H1 (cell line): ENCODE measurements at regions not wholly inside any gene's neighbourhood (a gene's known extent, or its start where the extent isn't known, plus 50 kb on each side); places are given as distances from the start of the nearest gene placed in this dataset.

ENCODE experiments used
- CTCF ChIA-PET: fragments of 300-600 bp; sonication (Branson Sonifier 250); formaldehyde crosslinking; loops from one replicate; lab custom pipeline; 2021; ENCODE audit not compliant: partially characterized antibody; lab: Charles Lee
- POLR2A ChIA-PET: fragments of 300-600 bp; sonication (Branson Sonifier 250); formaldehyde crosslinking; loops from one replicate; lab custom pipeline; 2021; ENCODE audit warnings: inconsistent platforms; ENCODE audit not compliant: partially characterized antibody; lab: Charles Lee
- DNase-seq, 2 experiments: peaks; one replicate each; pipeline versions ENCODE4 v3.0.0 to v3.0.0-alpha.2; 2010 to 2022; ENCODE audit warnings: low spot score in 2 of 2, low read depth in 1 of 2, mixed read lengths in 1 of 2
- FAIRE-seq: peaks from 2 replicates; lab custom pipeline; 2011; peaks lifted over from hg19 to GRCh38; lab: Jason Lieb, UNC
- H2AFZ ChIP-seq: 2 replicates; pipeline ENCODE4 v1.8.1; 2012; ENCODE audit warnings: low read length, inconsistent platforms
- H2AK5ac ChIP-seq: 2 replicates; pipeline ENCODE4 v1.6.1; 2013; ENCODE audit warnings: low read depth, low read length
- H2BK120ac ChIP-seq: replicated peaks from 2 replicates; pipeline ENCODE3; 2013; ENCODE audit warnings: low read depth, low read length, inconsistent platforms
- H2BK12ac ChIP-seq: 2 replicates; pipeline ENCODE4 v1.6.1; 2013; ENCODE audit warnings: low read depth, low read length
- H2BK15ac ChIP-seq: 2 replicates; pipeline ENCODE4 v1.6.1; 2013; ENCODE audit warnings: low read length
- H2BK20ac ChIP-seq: 2 replicates; pipeline ENCODE4 v1.6.1; 2013; ENCODE audit warnings: low read length
- H2BK5ac ChIP-seq: 2 replicates; pipeline ENCODE4 v1.6.1; 2013; ENCODE audit warnings: low read depth, low read length
- H3K14ac ChIP-seq: 2 replicates; pipeline ENCODE4 v1.6.1; 2013; ENCODE audit warnings: inconsistent platforms; ENCODE audit not compliant: insufficient read length
- H3K18ac ChIP-seq: 2 replicates; pipeline ENCODE4 v1.6.1; 2013; ENCODE audit warnings: low read length; ENCODE audit errors: extremely low read depth
- H3K23ac ChIP-seq: 2 replicates; pipeline ENCODE4 v1.6.1; 2013; ENCODE audit warnings: inconsistent platforms; ENCODE audit not compliant: insufficient read length
- H3K23me2 ChIP-seq: 2 replicates; pipeline ENCODE4 v1.6.1; 2013; ENCODE audit warnings: low read depth, low read length
- H3K27ac ChIP-seq: 2 replicates; pipeline ENCODE4 v1.6.1; 2011; ENCODE audit warnings: low read depth, low read length, inconsistent platforms
- H3K27me3 ChIP-seq, 4 experiments: replicated peaks in 1 of 4; 1 replicate in 1 of 4; 2 replicates in 3 of 4; pipeline versions ENCODE4 v1.6.1 to v1.8.1; 2011 to 2013; ENCODE audit warnings: low read length in 3 of 4, mild to moderate bottlenecking in 3 of 4, inconsistent platforms in 2 of 4, mixed read lengths in 2 of 4, moderate library complexity in 1 of 4; ENCODE audit not compliant: control insufficient read depth in 3 of 4, insufficient read depth in 3 of 4; ENCODE audit errors: extremely low read depth in 1 of 4
- H3K36me3 ChIP-seq, 4 experiments: 2 replicates each; pipeline versions ENCODE4 v1.6.1 to v1.8.1; 2011 to 2013; ENCODE audit warnings: mild to moderate bottlenecking in 4 of 4, low read length in 3 of 4, moderate library complexity in 2 of 4, control low read depth in 1 of 4, inconsistent platforms in 1 of 4; ENCODE audit not compliant: insufficient read depth in 4 of 4, control insufficient read depth in 2 of 4
- H3K4ac ChIP-seq: replicated peaks from 2 replicates; pipeline ENCODE3; 2013; ENCODE audit warnings: low read length, low read depth, mixed read lengths, inconsistent platforms; ENCODE audit not compliant: insufficient read length
- H3K4me1 ChIP-seq, 4 experiments: replicated peaks in 1 of 4; 1 replicate in 1 of 4; 2 replicates in 3 of 4; pipeline versions ENCODE4 v1.6.1 to v1.8.1; 2011 to 2013; ENCODE audit warnings: low read length in 3 of 4, inconsistent platforms in 2 of 4, mixed read lengths in 1 of 4; ENCODE audit not compliant: insufficient read depth in 4 of 4, control insufficient read depth in 3 of 4
- H3K4me2 ChIP-seq, 2 experiments: 2 replicates each; pipeline versions ENCODE4 v1.6.1 to v1.8.1; 2011 to 2013; ENCODE audit warnings: low read depth in 2 of 2, low read length in 2 of 2, control low read depth in 1 of 2, inconsistent platforms in 1 of 2, mild to moderate bottlenecking in 1 of 2; ENCODE audit not compliant: insufficient read depth in 1 of 2
- H3K4me3 ChIP-seq, 4 experiments: fragments of 200-600, 300-600 bp in 1 of 4; sonication (generic), shearing (Covaris generic), sonication (Bioruptor Twin) in 1 of 4; 2 replicates each; pipeline versions ENCODE4 v1.5.1 to v1.8.1; 2011 to 2016; ENCODE audit warnings: low read length in 4 of 4, low read depth in 3 of 4, control low read depth in 2 of 4, inconsistent platforms in 2 of 4, mild to moderate bottlenecking in 2 of 4, mixed read lengths in 1 of 4, moderate library complexity in 1 of 4; ENCODE audit not compliant: insufficient read depth in 2 of 4; ENCODE audit errors: extremely low read depth in 1 of 4
- H3K56ac ChIP-seq: replicated peaks from 2 replicates; pipeline ENCODE3; 2013; ENCODE audit warnings: low read depth, mild to moderate bottlenecking, mixed read lengths, low read length, inconsistent platforms; ENCODE audit not compliant: insufficient read length
- H3K79me1 ChIP-seq: 2 replicates; pipeline ENCODE4 v1.6.1; 2013; ENCODE audit warnings: low read depth, low read length, control low read depth
- H3K79me2 ChIP-seq, 2 experiments: 2 replicates each; pipeline versions ENCODE4 v1.6.1 to v1.8.1; 2012 to 2013; ENCODE audit warnings: low read length in 2 of 2, mild to moderate bottlenecking in 2 of 2, inconsistent platforms in 1 of 2; ENCODE audit not compliant: insufficient read depth in 2 of 2, control insufficient read depth in 1 of 2
- H3K9ac ChIP-seq, 4 experiments: replicated peaks in 1 of 4; 1 replicate in 1 of 4; 2 replicates in 3 of 4; pipeline versions ENCODE4 v1.6.1 to v1.8.1; 2011 to 2013; ENCODE audit warnings: low read depth in 3 of 4, low read length in 3 of 4, control low read depth in 2 of 4, mild to moderate bottlenecking in 2 of 4, moderate library complexity in 2 of 4, inconsistent platforms in 1 of 4; ENCODE audit errors: extremely low read depth in 1 of 4
- H3K9me3 ChIP-seq, 2 experiments: 2 replicates each; pipeline versions ENCODE4 v1.6.1 to v1.8.1; 2012 to 2013; ENCODE audit warnings: mild to moderate bottlenecking in 2 of 2, moderate library complexity in 2 of 2, control low read depth in 1 of 2, inconsistent platforms in 1 of 2, low read depth in 1 of 2, low read length in 1 of 2, mixed read lengths in 1 of 2; ENCODE audit not compliant: insufficient read depth in 2 of 2
- H4K20me1 ChIP-seq, 2 experiments: replicated peaks in 1 of 2; 2 replicates each; pipeline versions ENCODE3 to v1.8.1; 2011 to 2013; ENCODE audit warnings: inconsistent platforms in 2 of 2, low read length in 2 of 2, mild to moderate bottlenecking in 1 of 2; ENCODE audit not compliant: insufficient read depth in 2 of 2, control insufficient read depth in 1 of 2
- H4K5ac ChIP-seq: 2 replicates; pipeline ENCODE4 v1.6.1; 2013; ENCODE audit warnings: low read length, low read depth, mixed read lengths, inconsistent platforms; ENCODE audit not compliant: insufficient read length
- H4K8ac ChIP-seq: 2 replicates; pipeline ENCODE4 v1.8.0; 2013; ENCODE audit warnings: mild to moderate bottlenecking, moderate library complexity, low read length, inconsistent platforms; ENCODE audit not compliant: insufficient read depth; ENCODE audit errors: extremely low read depth
- H4K91ac ChIP-seq: replicated peaks from 2 replicates; pipeline ENCODE3; 2013; ENCODE audit warnings: low read length, mixed read lengths, inconsistent platforms; ENCODE audit not compliant: insufficient read length
- ASH2L ChIP-seq: fragments of 200-600, 300-600 bp; sonication (generic); IDR thresholded peaks from one replicate; pipeline ENCODE4 v1.7.1; 2017; ENCODE audit warnings: low read length
- BCL11A ChIP-seq, 2 experiments: IDR thresholded peaks; one replicate each; pipeline ENCODE4 v1.6.1; 2011; ENCODE audit warnings: low read depth in 2 of 2, low read length in 2 of 2, mild to moderate bottlenecking in 2 of 2
- CBX8 ChIP-seq: fragments of 300-800, 300-1000 bp; sonication (generic); IDR thresholded peaks from 2 replicates; pipeline ENCODE4 v1.7.1; 2016; ENCODE audit warnings: low read depth, low read length, borderline replicate concordance
- CTBP2 ChIP-seq: IDR thresholded peaks from 2 replicates; pipeline ENCODE4 v1.7.0; 2011; ENCODE audit warnings: borderline replicate concordance, mild to moderate bottlenecking, moderate library complexity, mixed read lengths, low read length; ENCODE audit not compliant: insufficient read depth, insufficient read length
- FOSL1 ChIP-seq: IDR thresholded peaks from 2 replicates; pipeline ENCODE4 v1.6.1; 2011; ENCODE audit warnings: mild to moderate bottlenecking, low read depth, low read length, moderate library complexity; ENCODE audit not compliant: insufficient read depth
- GTF2F1 ChIP-seq: IDR thresholded peaks from 2 replicates; pipeline ENCODE4 v1.6.1; 2012; ENCODE audit warnings: low read depth, low read length, improper control_type of control experiment, borderline replicate concordance
- JUND ChIP-seq: IDR thresholded peaks from 2 replicates; pipeline ENCODE4 v1.6.1; 2011; ENCODE audit warnings: mild to moderate bottlenecking, improper control_type of control experiment, low read length
- KDM1A ChIP-seq: fragments of 200-600, 300-600 bp; sonication (generic); IDR thresholded peaks from 2 replicates; pipeline ENCODE4 v1.7.1; 2016; ENCODE audit warnings: mild to moderate bottlenecking, low read length, borderline replicate concordance
- POLR2A ChIP-seq, 2 experiments: IDR thresholded peaks; 1 replicate in 1 of 2; 2 replicates in 1 of 2; pipeline ENCODE4 v1.6.1; 2011; ENCODE audit warnings: low read depth in 2 of 2, low read length in 2 of 2, mild to moderate bottlenecking in 2 of 2; ENCODE audit errors: control extremely low read depth in 1 of 2
- POLR2AphosphoS5 ChIP-seq: IDR thresholded peaks from 2 replicates; pipeline ENCODE4 v1.6.1; 2011; ENCODE audit warnings: low read depth, low read length
- SAP30 ChIP-seq: fragments of 300-600 bp; sonication (generic); IDR thresholded peaks from 2 replicates; pipeline ENCODE4 v1.7.1; 2012; ENCODE audit warnings: low read length, moderate library complexity, mild to moderate bottlenecking, inconsistent platforms; ENCODE audit not compliant: insufficient read depth, insufficient replicate concordance
- SUZ12 ChIP-seq: fragments of 200-600 bp; sonication (generic); IDR thresholded peaks from 2 replicates; pipeline ENCODE4 v1.6.1; 2012; ENCODE audit warnings: mild to moderate bottlenecking, inconsistent platforms, low read length, moderate library complexity, mixed read lengths
- ZNF274 ChIP-seq: IDR thresholded peaks from 2 replicates; pipeline ENCODE4 v1.7.0; 2012; ENCODE audit warnings: low read length, borderline replicate concordance; ENCODE audit errors: extremely low read depth
- WGBS, 2 experiments: shearing (Covaris generic) in 1 of 2; methylation state at CpG; one replicate each; pipeline versions ENCODE4 v1.1.6 to v1.1.7; 2013 to 2015; ENCODE audit warnings: low lambda C conversion rate in 2 of 2, mixed read lengths in 2 of 2, inconsistent platforms in 1 of 2, low coverage in 1 of 2, missing lambda C conversion rate in 1 of 2; ENCODE audit not compliant: insufficient replicate concordance in 2 of 2, insufficient coverage in 1 of 2, insufficient read length in 1 of 2; ENCODE audit errors: extremely low coverage in 1 of 2, missing lambda C conversion rate in 1 of 2; 5-methylcytosine and 5-hydroxymethylcytosine counted together

- H2BK120ac ChIP-seq = no peak overlapping the region
- H3K27ac ChIP-seq = no peak overlapping the region
These were observed 185.4 kb upstream of the SMARCA2 start for GRCh38 chr9:1829719-1830118.

More at GRCh38 chr9:1829719-1830118, 185.4 kb upstream of the SMARCA2 start:
- Histone ChIP-seq H3K23ac (no peak overlapping the region), H3K9me3 (no peaks in the 10 kb centered on the region), H4K20me1 (no peaks in the 10 kb centered on the region), H3K27me3 (no peaks in the 10 kb centered on the region), H3K4me1 (no peaks in the 10 kb centered on the region), H3K4me2 (no peak overlapping the region), H2AFZ (no peak overlapping the region), H2BK15ac (no peak overlapping the region), H4K91ac (no peak overlapping the region), H3K4ac (no peak overlapping the region), H2AK5ac (no peak overlapping the region), H3K79me2 (no peaks in the 10 kb centered on the region), H3K36me3 (no peaks in the 10 kb centered on the region), H3K79me1 (no peaks in the 10 kb centered on the region), H4K8ac (no peak overlapping the region), H3K14ac (no peak overlapping the region), H3K56ac (no peak overlapping the region), H3K18ac (no peak overlapping the region), H2BK12ac (no peak overlapping the region), H2BK20ac (no peak overlapping the region), H2BK5ac (no peak overlapping the region), H4K5ac (no peak overlapping the region), H3K4me3 (no peak overlapping the region), H3K9ac (no peak overlapping the region), H3K23me2 (no peaks in the 10 kb centered on the region)
- FAIRE-seq = no peak
- CTCF ChIA-PET = interaction anchor here (1.3 to 7.1 kb wide), 3 partner anchors 9 to 102 kb away, joined by 3 to 61 read pairs (median 10); no protein-coding TSS in a partner anchor
- DNase-seq = no peak
- 89% methylated on average over 3 of the region's 3 CpGs; no CpG with 5 or more reads in 1 of the 2 experiments for WGBS, 2 experiments
- POLR2A ChIA-PET = no interaction called here
- TF ChIP-seq GTF2F1 (no peak), FOSL1 (no peak), SUZ12 (no peak), POLR2A (IDR thresholded peaks at IDR 0.05; ENCODE audit: control extremely low read depth in 1 of 2, low read depth in 2 of 2, low read length in 2 of 2) (no peak), CTBP2 (no peak), ZNF274 (no peak), CBX8 (no peak), SAP30 (no peak), ASH2L (no peak), JUND (no peak), KDM1A (no peak), BCL11A (IDR thresholded peaks at IDR 0.05; ENCODE audit: low read depth in 2 of 2, low read length in 2 of 2) (no peak), POLR2AphosphoS5 (no peak)
